ENCODE measurements at regions not wholly inside any gene's neighbourhood (a gene's known extent, or its start where the extent isn't known, plus 50 kb on each side); places are given as distances from the start of the nearest gene placed in this dataset.
"Not testable (repeated sequence)": the region's sequence is repeated elsewhere in the genome, so short reads cannot be mapped to it uniquely, and the experiment has no call there.

GRCh38 chr11:115645631-115646317, 141.6 kb upstream of the CADM1 start:
- no peak for DNase-seq

- DNase-seq, result no peak
Measured at GRCh38 chr11:115644856-115645255, 140.6 kb upstream of the CADM1 start.

- no peak for DNase-seq
Measured at GRCh38 chr11:115643549-115644270, 139.5 kb upstream of the CADM1 start.

GRCh38 chr11:115642660-115643059, 138.4 kb upstream of the CADM1 start:
- DNase-seq, result no peak

GRCh38 chr11:115637599-115638241, 133.5 kb upstream of the CADM1 start:
- DNase-seq, result no peak

GRCh38 chr11:115636753-115637527, 132.7 kb upstream of the CADM1 start:
- no peak for DNase-seq

- not testable (repeated sequence) for DNase-seq
Measured at GRCh38 chr11:115633977-115634376, 129.8 kb upstream of the CADM1 start.

- no peak for DNase-seq
Measured at GRCh38 chr11:115632061-115632460, 127.8 kb upstream of the CADM1 start.

GRCh38 chr11:115631609-115632008, 127.4 kb upstream of the CADM1 start:
- no peak for DNase-seq

- DNase-seq, result no peak
Measured at GRCh38 chr11:115630214-115630613, 126.0 kb upstream of the CADM1 start.

GRCh38 chr11:115629456-115630015, 125.3 kb upstream of the CADM1 start:
- no peak for DNase-seq

- DNase-seq, result no peak
Measured at GRCh38 chr11:115627666-115628460, 123.6 kb upstream of the CADM1 start.

GRCh38 chr11:115627071-115627470, 122.9 kb upstream of the CADM1 start:
- DNase-seq, result no peak

GRCh38 chr11:115626414-115626813, 122.2 kb upstream of the CADM1 start:
- DNase-seq, result no peak

GRCh38 chr11:115625502-115625901, 121.3 kb upstream of the CADM1 start:
- DNase-seq, result no peak

- DNase-seq, result no peak
Measured at GRCh38 chr11:115624065-115624464, 119.8 kb upstream of the CADM1 start.

GRCh38 chr11:115623021-115623451, 118.8 kb upstream of the CADM1 start:
- peak; percentile 77 for DNase-seq

GRCh38 chr11:115618428-115618827, 114.2 kb upstream of the CADM1 start:
- DNase-seq, result no peak

GRCh38 chr11:115617767-115618166, 113.6 kb upstream of the CADM1 start:
- no peak for DNase-seq

GRCh38 chr11:115616971-115617370, 112.8 kb upstream of the CADM1 start:
- DNase-seq, result no peak

GRCh38 chr11:115613986-115614632, 109.9 kb upstream of the CADM1 start:
- DNase-seq, result no peak
